ENCODE measurements at regions not wholly inside any gene's neighbourhood (a gene's known extent, or its start where the extent isn't known, plus 50 kb on each side); places are given as distances from the start of the nearest gene placed in this dataset.
"Not testable (repeated sequence)": the region's sequence is repeated elsewhere in the genome, so short reads cannot be mapped to it uniquely, and the experiment has no call there.

DNA sequence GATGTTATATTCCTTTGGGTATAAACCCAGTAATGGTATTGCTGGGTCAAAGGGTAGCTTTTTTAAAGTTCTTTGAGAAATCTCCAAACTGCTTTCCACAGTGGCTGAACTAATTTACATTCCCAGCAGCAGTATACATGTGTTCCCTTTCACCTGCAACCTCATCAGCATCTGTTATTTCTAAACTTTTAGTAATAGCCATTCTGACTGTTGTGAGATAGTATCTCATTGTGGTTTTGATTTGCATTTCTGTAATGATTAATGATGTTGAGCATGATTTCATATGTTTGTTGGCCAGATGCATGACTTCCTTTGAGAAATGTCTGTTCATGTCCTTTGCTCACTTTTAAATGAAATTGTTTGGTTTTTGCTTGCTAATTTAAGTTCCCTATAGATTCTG lies 553.1 kb downstream of the SLCO4C1 start:
- DNase-seq (ENCODE audit: low spot score), result not testable (repeated sequence)

DNA sequence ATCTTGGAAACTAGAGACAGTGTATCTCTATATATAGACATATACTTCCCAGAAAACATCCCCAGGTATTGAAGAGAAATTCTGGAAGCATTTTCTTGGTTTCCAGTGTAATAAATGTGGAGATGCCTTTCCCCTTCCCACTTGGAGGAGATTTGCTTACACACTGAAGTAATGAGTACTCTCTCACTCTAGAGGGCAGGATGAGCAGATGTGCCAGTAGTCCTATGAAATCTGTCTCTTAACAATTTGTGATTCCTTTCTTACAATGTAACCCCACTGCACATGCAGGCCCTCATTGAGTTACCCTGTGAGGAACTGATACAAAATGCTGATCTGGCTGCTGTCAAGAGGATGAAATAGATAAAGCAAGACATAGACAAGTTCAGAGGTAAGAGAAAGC lies 567.2 kb downstream of the SLCO4C1 start:
- no peak for DNase-seq (ENCODE audit: low spot score)

DNA sequence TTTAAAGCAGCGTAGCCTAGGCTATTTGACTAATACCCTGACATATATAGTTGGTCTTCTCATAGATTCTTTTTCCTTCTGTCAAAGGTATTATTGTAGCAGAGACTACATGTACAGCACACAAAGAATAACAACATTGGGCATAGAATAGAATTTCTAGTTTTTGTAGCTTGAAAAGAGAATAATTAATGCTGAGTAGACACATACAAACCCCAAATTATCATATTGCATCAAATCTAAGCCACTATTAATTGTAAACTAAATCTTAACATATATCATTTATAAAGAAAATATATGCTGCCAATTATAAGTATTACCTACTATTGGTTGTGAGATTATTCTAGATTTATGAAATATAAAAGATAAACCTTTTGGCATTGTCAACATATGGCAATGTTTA lies 574.5 kb downstream of the SLCO4C1 start:
- no peak for DNase-seq (ENCODE audit: low spot score)

DNA sequence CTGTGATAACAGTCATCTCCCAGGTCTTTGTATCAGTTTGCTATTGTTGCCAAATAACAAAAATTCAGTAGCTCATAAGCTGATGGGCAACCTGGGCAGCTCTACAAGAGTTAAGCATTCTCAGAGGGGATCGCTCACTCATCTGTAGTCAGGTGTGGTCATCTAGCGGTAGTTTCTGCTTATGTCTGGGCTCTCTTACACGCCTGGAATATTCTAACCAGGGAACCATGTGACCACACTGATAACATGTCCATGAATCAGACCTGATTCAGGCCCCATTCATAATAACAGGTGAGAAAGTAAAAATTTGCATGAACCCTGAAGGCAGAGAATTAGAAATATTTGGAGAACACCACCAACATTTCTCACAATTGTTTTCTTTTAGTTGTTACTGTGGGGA lies 576.1 kb downstream of the SLCO4C1 start:
- DNase-seq (ENCODE audit: low spot score), result no peak

GRCh38 chr5:101717721-101718120 lies 578.4 kb downstream of the SLCO4C1 start:
- no peak for DNase-seq (ENCODE audit: low spot score)

- DNase-seq (ENCODE audit: low spot score), result no peak
These were observed 579.1 kb downstream of the SLCO4C1 start for GRCh38 chr5:101716941-101717340.

DNA sequence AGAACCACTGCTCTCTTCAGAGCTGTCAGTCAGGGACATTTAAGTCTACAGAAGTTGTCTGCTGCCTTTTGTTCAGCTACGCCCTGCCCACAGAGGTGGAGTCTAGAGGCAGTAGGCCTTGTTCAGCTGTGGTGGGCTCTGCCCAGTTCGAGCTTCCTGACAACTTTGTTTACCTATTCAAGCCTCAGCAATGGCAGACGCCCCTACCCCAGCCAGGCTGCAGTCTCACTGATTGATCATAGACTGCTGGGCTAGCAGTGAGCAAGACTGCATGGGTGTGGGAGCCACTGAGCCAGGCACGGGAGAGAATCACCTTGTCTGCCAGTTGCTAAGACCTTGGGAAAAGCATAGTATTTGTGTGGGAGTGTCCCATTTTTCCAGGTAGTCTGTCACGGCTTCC lies 580.3 kb downstream of the SLCO4C1 start:
- DNase-seq (ENCODE audit: low spot score), result not testable (repeated sequence)

DNA sequence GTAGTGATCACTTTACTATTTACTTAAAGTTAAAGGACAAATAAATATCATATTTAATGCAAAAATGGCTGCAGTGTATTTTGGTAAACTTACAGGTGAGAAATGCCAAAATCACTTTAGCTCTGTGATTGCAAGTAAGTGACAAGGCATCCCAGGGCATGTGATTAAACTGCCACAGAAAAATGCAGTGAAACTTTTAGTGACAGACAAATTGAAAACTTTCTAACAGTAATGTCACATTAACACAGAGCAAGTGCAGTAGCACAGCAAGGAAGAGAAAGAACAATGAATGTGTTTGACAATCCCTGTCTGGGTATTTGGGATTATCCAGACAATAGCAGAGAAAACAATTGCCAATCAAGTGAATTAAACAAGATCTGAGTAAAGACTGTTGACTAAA lies 606.8 kb downstream of the SLCO4C1 start:
- DNase-seq (ENCODE audit: low spot score), result no peak

- no peak for DNase-seq (ENCODE audit: low spot score)
These were observed 607.9 kb downstream of the SLCO4C1 start for GRCh38 chr5:101688156-101688555.

DNA sequence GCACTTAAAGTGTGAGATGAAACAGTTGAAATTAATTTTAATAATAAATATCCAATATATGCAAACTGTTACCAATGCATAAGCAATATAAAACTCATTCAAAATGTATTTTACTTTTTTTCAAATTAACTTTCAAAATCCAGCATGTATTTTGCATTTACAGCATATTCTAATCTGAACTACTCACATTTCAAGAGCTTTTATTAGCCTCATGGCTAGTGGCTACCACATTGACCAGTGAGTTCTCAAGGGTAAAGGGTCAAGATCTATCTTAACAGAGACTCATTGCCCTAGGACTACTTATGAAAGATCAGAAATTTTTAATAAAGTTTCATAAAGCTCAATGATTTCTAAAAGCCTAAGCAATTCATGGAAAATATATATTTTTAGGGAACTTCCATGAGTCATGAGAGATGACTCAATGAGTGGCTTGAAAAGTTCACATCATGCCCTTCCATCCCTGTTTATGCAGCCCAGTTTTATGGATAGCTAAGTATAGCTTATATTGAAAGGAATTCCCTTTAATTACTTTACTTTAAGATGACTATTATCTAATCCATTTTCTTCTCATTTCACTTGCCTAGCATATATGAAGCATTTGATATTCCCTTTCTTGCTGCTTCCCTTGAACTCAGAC lies 608.6 kb downstream of the SLCO4C1 start:
- DNase-seq (ENCODE audit: low spot score), result no peak

- DNase-seq (ENCODE audit: low spot score), result no peak
These were observed 609.4 kb downstream of the SLCO4C1 start for GRCh38 chr5:101686536-101687157.

DNA sequence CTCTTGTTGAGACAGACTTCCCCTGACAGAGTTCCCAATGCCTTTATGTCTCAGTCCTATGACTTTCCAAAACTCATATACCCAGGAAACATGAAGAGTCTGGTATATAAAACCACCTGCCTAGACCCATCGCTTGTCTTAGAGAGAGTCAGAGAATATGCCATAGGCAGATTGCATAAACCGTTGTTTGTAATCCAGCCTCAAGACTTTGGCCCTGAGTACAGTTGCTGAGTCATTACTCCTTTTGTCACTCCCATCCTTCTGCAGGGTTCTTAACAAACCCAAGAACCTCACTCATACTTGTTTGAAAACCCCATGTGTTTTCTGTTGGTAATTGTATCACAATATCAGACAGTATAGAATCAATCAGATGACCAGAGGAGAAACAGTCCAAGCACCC lies 616.3 kb downstream of the SLCO4C1 start:
- DNase-seq (ENCODE audit: low spot score), result no peak

DNA sequence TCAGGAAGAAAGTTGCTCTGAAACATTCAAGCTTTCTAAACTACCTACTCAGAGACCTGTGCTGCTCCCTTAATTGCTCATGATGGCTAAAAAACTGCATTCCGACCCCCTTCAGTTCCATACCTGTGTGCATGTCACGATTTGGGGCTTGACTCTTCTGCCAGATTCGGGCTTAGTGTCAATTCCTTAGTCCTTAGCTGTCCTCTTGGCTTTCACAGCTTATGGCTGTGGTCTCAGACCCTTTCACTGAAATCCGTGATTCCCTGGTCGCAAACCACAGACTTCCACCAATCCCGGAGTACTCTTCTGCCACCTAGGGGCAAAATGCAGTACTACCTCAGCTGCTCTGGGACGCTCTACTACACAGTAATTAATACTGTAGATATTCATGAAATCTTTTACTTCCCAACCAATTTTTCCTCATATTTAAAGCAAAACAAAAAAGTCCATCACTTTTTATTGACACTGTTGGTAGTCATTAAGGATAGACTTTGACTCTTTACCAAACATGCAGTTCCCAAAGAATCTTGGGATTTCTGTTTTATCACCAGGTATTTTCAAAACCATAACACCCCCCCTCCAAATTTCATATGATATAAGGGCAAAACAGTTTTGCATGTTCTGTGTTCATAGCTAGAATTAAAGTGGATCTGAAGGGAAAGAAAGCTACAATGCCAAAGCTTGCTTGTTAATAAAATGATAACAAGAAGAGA lies 617.4 kb downstream of the SLCO4C1 start:
- DNase-seq (ENCODE audit: low spot score), result peak; percentile 26

- DNase-seq (ENCODE audit: low spot score), result no peak
These were observed 618.1 kb downstream of the SLCO4C1 start for GRCh38 chr5:101677961-101678360.

GRCh38 chr5:101676646-101677045 lies 619.4 kb downstream of the SLCO4C1 start:
- no peak for DNase-seq (ENCODE audit: low spot score)

DNA sequence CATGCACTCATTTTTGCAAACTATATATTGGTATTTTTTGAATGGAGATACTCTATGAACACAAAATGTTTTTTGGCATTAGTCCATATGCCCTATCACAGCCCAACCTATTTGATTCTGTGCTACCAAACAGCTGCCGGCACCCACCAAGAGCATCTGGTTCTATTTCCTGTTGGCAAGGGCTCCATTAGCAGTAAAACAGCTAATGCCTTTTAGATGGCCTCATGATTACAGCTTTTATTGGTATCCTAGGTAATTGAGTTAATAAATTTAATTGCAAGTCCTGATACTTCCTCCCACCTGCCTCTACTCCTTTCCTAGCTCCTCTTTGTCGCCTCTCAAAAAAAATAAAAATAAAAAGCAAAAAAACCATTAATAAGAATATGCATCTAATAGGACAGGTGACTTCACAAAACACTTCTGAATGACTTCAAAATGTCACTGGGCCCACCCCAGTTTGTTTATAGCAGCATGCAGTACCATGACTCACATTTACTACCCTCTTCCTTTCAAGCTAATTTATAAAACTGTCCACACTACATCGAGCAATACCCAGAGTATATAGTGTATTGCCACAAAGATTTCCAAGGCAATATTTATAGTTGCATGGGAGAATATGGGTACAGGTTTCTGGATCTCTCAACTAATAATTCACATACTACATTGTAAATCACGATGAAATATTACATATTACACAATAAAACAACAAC lies 620.4 kb downstream of the SLCO4C1 start:
- no peak for DNase-seq (ENCODE audit: low spot score)

DNA sequence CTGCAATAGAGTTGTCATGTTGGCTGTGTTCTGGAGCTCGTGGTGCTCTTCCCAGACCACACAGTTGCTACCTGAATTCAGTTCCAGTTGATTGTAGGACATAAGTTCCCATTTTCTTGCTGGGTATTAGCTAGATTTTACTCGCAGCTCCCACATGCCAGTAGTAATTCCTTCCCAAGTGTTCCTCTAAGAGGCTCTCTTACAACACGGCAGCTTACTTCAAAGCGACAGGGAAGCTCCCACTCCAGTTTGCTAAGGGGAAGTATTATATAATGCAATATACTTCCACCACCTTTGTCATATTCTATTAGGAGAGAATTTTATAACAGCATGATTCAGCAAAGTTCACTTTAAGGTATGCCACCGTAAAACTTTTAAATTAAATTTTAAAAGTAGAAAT lies 623.0 kb downstream of the SLCO4C1 start:
- no peak for DNase-seq (ENCODE audit: low spot score)

DNA sequence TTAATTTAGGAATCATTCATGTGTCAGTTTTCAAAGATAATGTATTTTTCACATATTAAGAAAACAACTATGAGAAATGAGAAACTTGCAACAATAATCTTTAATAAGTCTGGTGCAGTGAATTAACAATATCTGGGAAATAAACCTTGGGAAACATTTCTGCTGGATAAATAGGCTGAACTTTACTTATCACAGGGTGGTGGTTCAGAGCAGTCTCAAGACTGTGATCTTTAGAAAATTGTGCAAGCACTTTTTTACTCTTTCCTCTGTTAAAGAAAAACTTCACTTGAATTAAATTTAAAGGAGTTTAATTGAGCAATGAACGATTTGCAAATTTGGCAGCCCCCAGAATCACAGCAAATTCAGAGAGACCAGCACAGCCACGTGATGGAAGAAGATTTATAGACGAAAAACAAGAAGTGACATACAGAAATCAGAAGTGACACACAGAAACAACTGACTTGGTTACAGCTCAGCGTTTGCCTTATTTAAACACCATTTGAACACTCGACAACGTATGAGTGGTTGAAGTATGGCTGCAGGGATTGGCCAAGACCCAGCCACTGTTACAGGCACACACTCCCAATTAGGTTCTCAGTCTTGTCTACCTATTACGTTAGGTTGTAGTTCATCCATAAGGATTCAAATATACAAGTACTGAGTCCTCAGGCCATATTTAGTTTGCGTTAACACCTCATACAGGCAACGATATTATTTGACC lies 631.9 kb downstream of the SLCO4C1 start:
- no peak for DNase-seq (ENCODE audit: low spot score)

DNA sequence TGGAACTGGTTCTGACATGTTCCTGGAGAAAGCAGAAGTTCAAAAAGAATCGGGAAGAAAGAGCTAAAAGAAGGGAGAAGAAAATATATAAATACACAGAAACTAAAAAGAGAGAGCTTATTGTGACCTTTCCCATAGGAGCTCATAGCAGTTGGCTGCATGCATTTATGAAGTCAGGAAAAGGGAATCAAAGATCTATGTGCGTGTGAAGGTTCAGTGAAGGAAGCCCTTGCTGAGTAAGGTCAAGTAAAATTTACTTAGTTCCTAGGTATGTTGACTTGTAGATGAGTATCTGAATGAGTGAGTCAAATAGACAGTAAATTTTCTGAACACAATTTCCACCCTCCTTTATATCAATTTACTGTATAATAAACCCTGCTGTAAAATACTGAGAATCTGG lies 632.5 kb downstream of the SLCO4C1 start:
- DNase-seq (ENCODE audit: low spot score), result no peak

- no peak for DNase-seq (ENCODE audit: low spot score)
These were observed 633.8 kb downstream of the SLCO4C1 start for GRCh38 chr5:101662263-101662662.

GRCh38 chr5:101658433-101658832 lies 637.7 kb downstream of the SLCO4C1 start:
- DNase-seq (ENCODE audit: low spot score), result no peak

- DNase-seq (ENCODE audit: low spot score), result no peak
These were observed 642.1 kb downstream of the SLCO4C1 start for GRCh38 chr5:101653996-101654395.

Data from AG08396 (cell line).